HG03571 (cell line): ENCODE measurements at regions not wholly inside any gene's neighbourhood (a gene's known extent, or its start where the extent isn't known, plus 50 kb on each side); places are given as distances from the start of the nearest gene placed in this dataset.

Experiments
- ATAC-seq: cut with Tn5 transposase; IDR thresholded peaks from one replicate; pipeline ENCODE4 v1.9.1; 2021; ENCODE audit not compliant: unreplicated experiment

GRCh38 chr9:22279636-22280035 is 167.0 kb upstream of the DMRTA1 start:
- no peak for ATAC-seq

GRCh38 chr9:22285066-22285465 is 161.6 kb upstream of the DMRTA1 start:
- no peak for ATAC-seq

GRCh38 chr9:22286661-22287060 is 160.0 kb upstream of the DMRTA1 start:
- no peak for ATAC-seq

GRCh38 chr9:22288661-22289060 is 158.0 kb upstream of the DMRTA1 start:
- ATAC-seq, result no peak

GRCh38 chr9:22307013-22307711 is 139.5 kb upstream of the DMRTA1 start:
- ATAC-seq, result no peak

GRCh38 chr9:22308177-22308576 is 138.4 kb upstream of the DMRTA1 start:
- ATAC-seq, result no peak

GRCh38 chr9:22316645-22317044 is 130.0 kb upstream of the DMRTA1 start:
- no peak for ATAC-seq

GRCh38 chr9:22331533-22331932 is 115.1 kb upstream of the DMRTA1 start:
- no peak for ATAC-seq

GRCh38 chr9:22332202-22332601 is 114.4 kb upstream of the DMRTA1 start:
- no peak for ATAC-seq

GRCh38 chr9:22337261-22337660 is 109.4 kb upstream of the DMRTA1 start:
- ATAC-seq, result no peak

GRCh38 chr9:22342491-22343217 is 104.0 kb upstream of the DMRTA1 start:
- no peak for ATAC-seq

GRCh38 chr9:22343218-22343611 is 103.4 kb upstream of the DMRTA1 start:
- ATAC-seq, result no peak

- no peak for ATAC-seq
These were observed 91.8 kb upstream of the DMRTA1 start for GRCh38 chr9:22354699-22355384.

- ATAC-seq, result no peak
These were observed 89.6 kb upstream of the DMRTA1 start for GRCh38 chr9:22356985-22357384.

GRCh38 chr9:22363421-22363887 is 83.2 kb upstream of the DMRTA1 start:
- no peak for ATAC-seq

GRCh38 chr9:22373636-22374035 is 73.0 kb upstream of the DMRTA1 start:
- no peak for ATAC-seq

GRCh38 chr9:22374051-22374450 is 72.6 kb upstream of the DMRTA1 start:
- no peak for ATAC-seq

GRCh38 chr9:22379272-22379671 is 67.4 kb upstream of the DMRTA1 start:
- no peak for ATAC-seq

GRCh38 chr9:22381170-22381569 is 65.5 kb upstream of the DMRTA1 start:
- no peak for ATAC-seq

GRCh38 chr9:22382331-22382730 is 64.3 kb upstream of the DMRTA1 start:
- no peak for ATAC-seq

- no peak for ATAC-seq
These were observed 62.9 kb upstream of the DMRTA1 start for GRCh38 chr9:22383718-22384117.

GRCh38 chr9:22389271-22389670 is 57.4 kb upstream of the DMRTA1 start:
- no peak for ATAC-seq
